CD14-positive monocyte (primary cell): ENCODE measurements at regions not wholly inside any gene's neighbourhood (a gene's known extent, or its start where the extent isn't known, plus 50 kb on each side); places are given as distances from the start of the nearest gene placed in this dataset.
"Not testable (repeated sequence)": the region's sequence is repeated elsewhere in the genome, so short reads cannot be mapped to it uniquely, and the experiment has no call there.

ENCODE experiments used
- DNase-seq, 3 donors: peaks; one replicate each; pipeline ENCODE4 v3.0.0-alpha.2; 2011 to 2022
- H2AFZ ChIP-seq: 2 replicates; pipeline ENCODE4 v1.6.0; 2012; ENCODE audit warnings: mild to moderate bottlenecking, low read depth, low read length, inconsistent platforms; ENCODE audit not compliant: insufficient read depth, poor library complexity, severe bottlenecking
- H3K27ac ChIP-seq, 2 donors: 1 replicate in 1 of 2; 2 replicates in 1 of 2; pipeline ENCODE4 v1.5.1; 2012 to 2013; ENCODE audit warnings: low read length in 2 of 2, control low read depth in 1 of 2, inconsistent platforms in 1 of 2, low read depth in 1 of 2, mild to moderate bottlenecking in 1 of 2
- H3K27me3 ChIP-seq, 2 donors: one replicate each; pipeline versions ENCODE4 v1.6.0 to v1.6.1; 2011 to 2013; ENCODE audit warnings: low read length in 2 of 2; ENCODE audit not compliant: control insufficient read depth in 2 of 2, insufficient read depth in 2 of 2
- H3K36me3 ChIP-seq, 2 donors: replicated peaks in 1 of 2; 1 replicate in 1 of 2; 2 replicates in 1 of 2; pipeline versions ENCODE4 v1.5.1 to v1.6.1; 2012 to 2013; ENCODE audit warnings: low read length in 2 of 2, control low read depth in 1 of 2, inconsistent platforms in 1 of 2, mild to moderate bottlenecking in 1 of 2; ENCODE audit not compliant: insufficient read depth in 2 of 2, control insufficient read depth in 1 of 2
- H3K4me1 ChIP-seq, 2 donors: 1 replicate in 1 of 2; 2 replicates in 1 of 2; pipeline versions ENCODE4 v1.5.1 to v1.6.1; 2012 to 2013; ENCODE audit warnings: low read length in 2 of 2, control low read depth in 1 of 2, inconsistent platforms in 1 of 2, mild to moderate bottlenecking in 1 of 2, moderate library complexity in 1 of 2; ENCODE audit not compliant: insufficient read depth in 2 of 2, control insufficient read depth in 1 of 2
- H3K4me2 ChIP-seq: replicated peaks from 2 replicates; pipeline ENCODE3; 2012; ENCODE audit warnings: low read length, moderate library complexity, mild to moderate bottlenecking; ENCODE audit not compliant: poor library complexity, severe bottlenecking; ENCODE audit errors: extremely low read depth
- H3K4me3 ChIP-seq, 3 experiments: fragments of 200-600 bp in 1 of 3; sonication (generic) in 1 of 3; replicated peaks in 1 of 3; 1 replicate in 2 of 3; 2 replicates in 1 of 3; pipeline ENCODE4 v1.5.1; 2011 to 2013; ENCODE audit warnings: low read length in 3 of 3, mild to moderate bottlenecking in 3 of 3, control low read depth in 2 of 3, low read depth in 2 of 3, inconsistent platforms in 1 of 3, moderate library complexity in 1 of 3
- H3K79me2 ChIP-seq: 2 replicates; pipeline ENCODE4 v1.6.0; 2012; ENCODE audit warnings: mild to moderate bottlenecking, control low read depth, inconsistent platforms, low read length, moderate library complexity; ENCODE audit not compliant: insufficient read depth
- H3K9ac ChIP-seq: 2 replicates; pipeline ENCODE4 v1.6.0; 2017; ENCODE audit warnings: low read length, mild to moderate bottlenecking; ENCODE audit not compliant: insufficient read depth, poor library complexity, severe bottlenecking
- H3K9me3 ChIP-seq, 2 donors: replicated peaks in 1 of 2; 1 replicate in 1 of 2; 2 replicates in 1 of 2; pipeline versions ENCODE4 v1.5.1 to v1.6.1; 2012 to 2013; ENCODE audit warnings: low read length in 2 of 2, control low read depth in 1 of 2; ENCODE audit not compliant: control insufficient read depth in 1 of 2, insufficient read depth in 1 of 2
- H4K20me1 ChIP-seq: 2 replicates; pipeline ENCODE4 v1.6.0; 2012; ENCODE audit warnings: mild to moderate bottlenecking, low read length, control low read depth, moderate library complexity; ENCODE audit not compliant: insufficient read depth
- H3K27ac Mint-ChIP-seq, 7 donors: one replicate each; pipeline ENCODE4 v1.8.0; 2020; ENCODE audit warnings: mild to moderate bottlenecking in 7 of 7, mixed read lengths in 7 of 7, moderate library complexity in 6 of 7, inconsistent platforms in 2 of 7
- H3K27me3 Mint-ChIP-seq, 3 donors: one replicate each; pipeline ENCODE4 v1.8.0; 2021 to 2022; ENCODE audit warnings: low read depth in 3 of 3, mild to moderate bottlenecking in 3 of 3, mixed read lengths in 3 of 3, moderate library complexity in 3 of 3, inconsistent platforms in 1 of 3
- H3K36me3 Mint-ChIP-seq, 2 donors: one replicate each; pipeline ENCODE4 v1.8.0; 2020; ENCODE audit warnings: mixed read lengths in 2 of 2, inconsistent platforms in 1 of 2, mild to moderate bottlenecking in 1 of 2
- H3K4me1 Mint-ChIP-seq: one replicate; pipeline ENCODE4 v1.8.0; 2020; ENCODE audit warnings: mild to moderate bottlenecking, mixed read lengths
- H3K4me3 Mint-ChIP-seq, 2 donors: one replicate each; pipeline ENCODE4 v1.8.0; 2020; ENCODE audit warnings: mild to moderate bottlenecking in 2 of 2, mixed read lengths in 2 of 2, moderate library complexity in 1 of 2
- H3K9me3 Mint-ChIP-seq, 7 donors: one replicate each; pipeline ENCODE4 v1.8.0; 2020 to 2022; ENCODE audit warnings: mixed read lengths in 7 of 7, mild to moderate bottlenecking in 6 of 7, moderate library complexity in 6 of 7, inconsistent platforms in 2 of 7
- CTCF ChIP-seq: fragments of 200-600 bp; IDR thresholded peaks from one replicate; pipeline ENCODE4 v1.8.0; 2022; ENCODE audit warnings: antibody characterized with exemption, mild to moderate bottlenecking
- WGBS: methylation state at CpG from one replicate; pipeline ENCODE4 v1.1.5; 2013; ENCODE audit warnings: missing lambda C conversion rate; ENCODE audit not compliant: insufficient coverage; 5-methylcytosine and 5-hydroxymethylcytosine counted together
- intact Hi-C, 2 donors: fragments of 100-400 bp; cut with micrococcal nuclease; formaldehyde crosslinking; loops; one replicate each; pipeline versions ENCODE4 v1.15.0 to v1.15.1; 2023

GRCh38 chr17:69684251-69684650, 269.8 kb downstream of the MAP2K6 start:
- Histone ChIP-seq H4K20me1 (no peaks in the 10 kb centered on the region), H3K27ac (no peak overlapping the region), H3K4me3 (no peak overlapping the region), H3K36me3 (no peaks in the 10 kb centered on the region), H3K9ac (no peak overlapping the region), H3K4me2 (no peak overlapping the region), H3K4me1 (no peaks in the 10 kb centered on the region), H3K9me3 (peaks cover 6 to 13% of the 10 kb centered on the region in 2 donors), H2AFZ (no peak overlapping the region), H3K79me2 (no peaks in the 10 kb centered on the region), H3K27me3 (no peaks in the 10 kb centered on the region)
- H3K4me3 Mint-ChIP-seq: no peak overlapping the region
- H3K27me3 Mint-ChIP-seq: no peaks in the 10 kb centered on the region
- peaks cover 9 to 21% (median 17%) of the 10 kb centered on the region in 7 donors for H3K9me3 Mint-ChIP-seq
- H3K4me1 Mint-ChIP-seq: no peaks in the 10 kb centered on the region
- DNase-seq: no peak
- no peak for TF ChIP-seq CTCF
- no peaks in the 10 kb centered on the region for H3K36me3 Mint-ChIP-seq
- WGBS: no CpG with 5 or more reads among the region's 2 CpGs
- intact Hi-C loops: no loop called here
- no peak overlapping the region for H3K27ac Mint-ChIP-seq

- H3K27ac ChIP-seq, H3K27me3 ChIP-seq, H3K4me1 ChIP-seq, H3K4me1 Mint-ChIP-seq, H2AFZ ChIP-seq, H3K4me3 Mint-ChIP-seq, H3K27ac Mint-ChIP-seq, H3K36me3 Mint-ChIP-seq, H3K27me3 Mint-ChIP-seq, H3K36me3 ChIP-seq, H3K9ac ChIP-seq, DNase-seq, H3K4me2 ChIP-seq, H3K79me2 ChIP-seq, H3K4me3 ChIP-seq, intact Hi-C loops, H4K20me1 ChIP-seq: not testable (repeated sequence)
- H3K9me3 ChIP-seq: peaks cover 6 to 13% of the 10 kb centered on the region in 2 donors
- H3K9me3 Mint-ChIP-seq: peaks cover 10 to 22% (median 17%) of the 10 kb centered on the region in 7 donors
These were observed 270.7 kb downstream of the MAP2K6 start for GRCh38 chr17:69685150-69685549.
